Activated B cell treated with CpG ODN at 0.5 μM for 24 hours (primary cell): ENCODE measurements at regions not wholly inside any gene's neighbourhood (a gene's known extent, or its start where the extent isn't known, plus 50 kb on each side); places are given as distances from the start of the nearest gene placed in this dataset.

Experiments used
- ATAC-seq: fragments of 200-7000 bp; cut with Tn5 transposase; one replicate; pipeline ENCODE4 v1.10.0; 2021; ENCODE audit warnings: low read depth, mild to moderate bottlenecking, moderate library complexity
- CTCF ChIA-PET: fragments of 350-600 bp; sonication (Branson Sonifier 250); formaldehyde crosslinking; loops from one replicate; lab custom pipeline; 2021; ENCODE audit warnings: antibody characterized with exemption; lab: Charles Lee
- POLR2A ChIA-PET: fragments of 350-600 bp; sonication (Branson Sonifier 250); formaldehyde crosslinking; loops from one replicate; lab custom pipeline; 2021; ENCODE audit warnings: antibody characterized with exemption; lab: Charles Lee
- DNase-seq: peaks from one replicate; pipeline ENCODE4 v3.0.0; 2022
- H3K27ac Mint-ChIP-seq: one replicate; pipeline ENCODE4 v1.8.0; 2020; ENCODE audit warnings: mixed read lengths
- H3K27me3 Mint-ChIP-seq: one replicate; pipeline ENCODE4 v1.8.0; 2021; ENCODE audit warnings: mixed read lengths
- H3K36me3 Mint-ChIP-seq: one replicate; pipeline ENCODE4 v1.8.0; 2021; ENCODE audit warnings: low read depth, mixed read lengths
- H3K4me1 Mint-ChIP-seq: one replicate; pipeline ENCODE4 v1.8.0; 2021; ENCODE audit warnings: mixed read lengths
- H3K4me3 Mint-ChIP-seq: one replicate; pipeline ENCODE4 v1.8.0; 2020; ENCODE audit warnings: mild to moderate bottlenecking, mixed read lengths
- H3K9me3 Mint-ChIP-seq: one replicate; pipeline ENCODE4 v1.8.0; 2020; ENCODE audit warnings: mixed read lengths
- intact Hi-C: fragments of 100-400 bp; cut with micrococcal nuclease; formaldehyde crosslinking; loops from one replicate; pipeline ENCODE4 v1.15.1; 2024
- TF ChIP-seq, protein P1 (sequence below): fragments of 200-600 bp; IDR thresholded peaks from one replicate; pipeline ENCODE4 v1.8.0; 2022; ENCODE audit warnings: antibody characterized with exemption, mild to moderate bottlenecking

DNA sequence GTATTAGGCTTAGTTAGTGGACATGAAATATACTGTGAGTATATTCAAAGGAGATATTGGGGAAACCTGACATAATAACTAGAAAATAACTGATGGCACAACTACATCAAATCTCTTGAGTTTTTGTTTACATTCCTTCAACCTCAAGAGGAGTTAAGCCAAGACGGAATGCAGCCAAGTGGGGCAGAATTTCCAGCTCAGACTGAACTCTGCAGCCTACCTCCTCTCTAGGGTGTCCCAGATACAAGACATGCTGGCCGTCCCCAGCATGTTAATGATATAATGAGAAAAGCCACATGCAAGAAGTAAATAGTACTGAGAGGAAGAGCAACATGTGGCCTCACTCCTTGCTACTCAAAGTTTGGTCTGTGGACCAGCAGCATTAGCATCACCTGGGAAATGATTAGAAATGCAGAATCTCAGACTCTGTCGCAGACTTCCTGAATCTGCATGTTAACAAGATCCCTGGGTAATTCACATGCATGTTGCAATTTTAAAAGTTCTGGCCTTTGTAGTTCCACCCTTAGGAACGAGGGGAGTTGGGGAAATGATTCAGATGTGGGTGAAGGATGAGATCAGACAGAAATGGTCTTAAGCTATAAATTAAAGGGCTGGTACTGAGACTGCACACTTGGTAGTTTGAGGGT is 118.4 kb upstream of the CACUL1 start:
- H3K4me3 Mint-ChIP-seq = no peak overlapping the region
- no peak for DNase-seq
- H3K36me3 Mint-ChIP-seq = no peaks in the 10 kb centered on the region
- H3K4me1 Mint-ChIP-seq = no peaks in the 10 kb centered on the region
- peaks cover 8% of the 10 kb centered on the region for H3K9me3 Mint-ChIP-seq
- CTCF ChIA-PET = no interaction called here
- no peak for ATAC-seq
- POLR2A ChIA-PET = interaction anchor here (0.6 kb wide), 1 partner anchor 110 kb away, joined by 4 read pairs; no protein-coding TSS in a partner anchor
- intact Hi-C loops = no loop called here
- no peak overlapping the region for H3K27ac Mint-ChIP-seq
- TF ChIP-seq, protein P1, sequence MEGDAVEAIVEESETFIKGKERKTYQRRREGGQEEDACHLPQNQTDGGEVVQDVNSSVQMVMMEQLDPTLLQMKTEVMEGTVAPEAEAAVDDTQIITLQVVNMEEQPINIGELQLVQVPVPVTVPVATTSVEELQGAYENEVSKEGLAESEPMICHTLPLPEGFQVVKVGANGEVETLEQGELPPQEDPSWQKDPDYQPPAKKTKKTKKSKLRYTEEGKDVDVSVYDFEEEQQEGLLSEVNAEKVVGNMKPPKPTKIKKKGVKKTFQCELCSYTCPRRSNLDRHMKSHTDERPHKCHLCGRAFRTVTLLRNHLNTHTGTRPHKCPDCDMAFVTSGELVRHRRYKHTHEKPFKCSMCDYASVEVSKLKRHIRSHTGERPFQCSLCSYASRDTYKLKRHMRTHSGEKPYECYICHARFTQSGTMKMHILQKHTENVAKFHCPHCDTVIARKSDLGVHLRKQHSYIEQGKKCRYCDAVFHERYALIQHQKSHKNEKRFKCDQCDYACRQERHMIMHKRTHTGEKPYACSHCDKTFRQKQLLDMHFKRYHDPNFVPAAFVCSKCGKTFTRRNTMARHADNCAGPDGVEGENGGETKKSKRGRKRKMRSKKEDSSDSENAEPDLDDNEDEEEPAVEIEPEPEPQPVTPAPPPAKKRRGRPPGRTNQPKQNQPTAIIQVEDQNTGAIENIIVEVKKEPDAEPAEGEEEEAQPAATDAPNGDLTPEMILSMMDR = no peak
- peaks cover 16% of the 10 kb centered on the region for H3K27me3 Mint-ChIP-seq

DNA sequence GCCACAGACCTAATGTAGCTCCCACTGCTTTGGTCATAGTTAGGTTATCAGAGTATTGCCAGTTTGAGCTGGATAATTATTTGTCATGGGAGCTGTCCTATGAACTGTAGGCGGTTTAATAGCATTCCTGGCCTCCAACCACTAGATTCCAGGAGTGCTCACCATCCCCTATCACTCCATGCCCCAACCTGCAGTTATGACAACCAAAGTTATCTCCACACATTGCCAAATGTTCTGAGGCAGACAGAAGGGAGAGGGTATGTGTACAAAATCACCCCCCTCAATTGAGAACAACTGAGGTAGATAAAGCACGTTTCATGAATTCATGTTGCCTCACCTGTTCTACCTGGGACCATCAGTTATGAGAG is 119.0 kb upstream of the CACUL1 start:
- Mint-ChIP-seq H3K27me3 (peaks cover 16% of the 10 kb centered on the region), H3K9me3 (peaks cover 8% of the 10 kb centered on the region), H3K4me3 (no peak overlapping the region), H3K27ac (no peak overlapping the region), H3K36me3 (no peaks in the 10 kb centered on the region), H3K4me1 (no peaks in the 10 kb centered on the region)
- DNase-seq = no peak
- TF ChIP-seq, protein P1 = no peak
- ATAC-seq = no peak
- ChIA-PET CTCF (no interaction called here), POLR2A (no interaction called here)
- intact Hi-C loops = no loop called here

DNA sequence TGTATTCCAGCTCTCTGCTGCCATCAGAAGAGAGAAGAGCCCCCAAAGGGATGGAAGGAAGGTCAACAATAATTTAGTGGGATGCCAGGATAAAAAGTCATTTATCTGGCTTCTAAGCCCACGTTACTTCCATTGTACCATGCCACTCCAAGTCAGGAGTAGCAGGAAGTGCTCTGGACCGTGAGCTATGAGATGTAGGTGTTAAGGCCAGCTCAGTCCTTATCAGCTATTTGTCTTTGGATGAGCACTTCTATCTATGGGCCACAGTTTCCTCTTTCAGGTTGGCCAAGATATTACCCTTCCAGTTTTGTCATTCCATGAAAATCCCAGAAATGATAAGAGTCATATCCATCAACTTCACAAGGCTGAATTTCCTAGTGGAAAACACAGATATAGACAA is 119.4 kb upstream of the CACUL1 start:
- no peak for DNase-seq
- no peak overlapping the region for H3K4me3 Mint-ChIP-seq
- no peaks in the 10 kb centered on the region for H3K4me1 Mint-ChIP-seq
- peaks cover 8% of the 10 kb centered on the region for H3K9me3 Mint-ChIP-seq
- ChIA-PET CTCF (no interaction called here), POLR2A (no interaction called here)
- ATAC-seq = no peak
- H3K27ac Mint-ChIP-seq = no peak overlapping the region
- H3K36me3 Mint-ChIP-seq = no peaks in the 10 kb centered on the region
- TF ChIP-seq, protein P1 = no peak
- H3K27me3 Mint-ChIP-seq = peaks cover 18% of the 10 kb centered on the region
- intact Hi-C loops = no loop called here

DNA sequence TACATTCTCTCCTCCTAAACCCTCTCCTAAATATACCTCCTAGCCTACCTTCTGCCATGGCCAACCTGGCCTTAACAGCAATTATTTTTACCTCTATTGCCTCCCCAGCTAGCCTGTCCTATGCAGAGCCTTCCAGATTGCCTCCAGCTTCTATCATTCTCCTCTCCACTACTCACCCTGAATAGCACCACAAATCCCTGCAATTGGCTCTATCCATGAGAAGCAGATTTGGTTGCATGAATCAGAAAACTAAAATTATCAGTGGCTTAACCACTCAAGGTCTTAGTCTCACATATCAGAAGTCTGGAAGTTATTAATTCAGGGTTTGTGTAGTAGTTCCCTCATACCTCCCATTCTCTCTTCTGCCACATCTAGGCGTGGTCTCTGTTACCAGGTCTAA is 120.3 kb upstream of the CACUL1 start:
- intact Hi-C loops = no loop called here
- H3K9me3 Mint-ChIP-seq = peaks cover 8% of the 10 kb centered on the region
- H3K27ac Mint-ChIP-seq = no peak overlapping the region
- CTCF ChIA-PET = no interaction called here
- TF ChIP-seq, protein P1 = no peak
- ATAC-seq = no peak
- no peaks in the 10 kb centered on the region for H3K4me1 Mint-ChIP-seq
- POLR2A ChIA-PET = no interaction called here
- DNase-seq = no peak
- H3K36me3 Mint-ChIP-seq = no peaks in the 10 kb centered on the region
- H3K4me3 Mint-ChIP-seq = no peak overlapping the region
- peaks cover 18% of the 10 kb centered on the region for H3K27me3 Mint-ChIP-seq

DNA sequence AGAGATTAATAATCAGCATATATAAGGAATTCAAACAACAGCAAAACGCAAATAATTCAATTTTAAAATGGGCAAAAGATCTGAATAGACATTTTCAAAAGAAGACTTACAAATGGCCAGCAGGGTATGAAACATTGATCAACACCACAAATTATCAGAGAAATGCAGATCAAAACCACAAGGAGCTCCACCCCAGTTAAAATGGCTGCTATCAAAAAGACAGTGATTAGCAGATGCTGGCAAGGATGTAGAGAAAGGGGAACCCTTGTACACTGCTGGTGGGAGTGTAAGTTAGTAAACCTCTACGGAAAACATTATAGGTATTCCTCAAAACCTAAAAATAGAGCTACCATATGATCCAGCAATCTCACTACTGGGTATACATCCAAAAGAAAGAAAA is 128.0 kb upstream of the CACUL1 start:
- CTCF ChIA-PET = no interaction called here
- ATAC-seq (no peak), DNase-seq (no peak)
- peaks cover 6% of the 10 kb centered on the region for H3K9me3 Mint-ChIP-seq
- POLR2A ChIA-PET = no interaction called here
- H3K4me1 Mint-ChIP-seq = no peaks in the 10 kb centered on the region
- H3K4me3 Mint-ChIP-seq = no peak overlapping the region
- intact Hi-C loops = no loop called here
- TF ChIP-seq, protein P1 = no peak
- no peak overlapping the region for H3K27ac Mint-ChIP-seq
- H3K36me3 Mint-ChIP-seq = no peaks in the 10 kb centered on the region
- H3K27me3 Mint-ChIP-seq = peaks cover 6% of the 10 kb centered on the region
